ENCODE measurements at regions not wholly inside any gene's neighbourhood (a gene's known extent, or its start where the extent isn't known, plus 50 kb on each side); places are given as distances from the start of the nearest gene placed in this dataset.

GRCh38 chr1:229167318-229167717, 103.6 kb upstream of the RAB4A start:
- H2AFZ ChIP-seq (ENCODE audit: low read depth, low read length) = no peak overlapping the region
- no peak for TF ChIP-seq EP300 (conservative IDR thresholded peaks at IDR 0.05; ENCODE audit: poor library complexity, severe bottlenecking)
- TF ChIP-seq RAD21 (conservative IDR thresholded peaks at IDR 0.05) = no peak
- TF ChIP-seq REST (IDR thresholded peaks at IDR 0.05; ENCODE audit: borderline replicate concordance) = no peak
- no peak for TF ChIP-seq SMC3 (conservative IDR thresholded peaks at IDR 0.05; ENCODE audit: poor library complexity)
- no peak for TF ChIP-seq CTCF (IDR thresholded peaks at IDR 0.05; ENCODE audit: poor library complexity, severe bottlenecking)
- TF ChIP-seq EZH2 (IDR thresholded peaks at IDR 0.05; ENCODE audit: borderline replicate concordance, insufficient read depth, low read length, poor library complexity, severe bottlenecking) = no peak
- no peak for TF ChIP-seq POLR2AphosphoS5 (IDR thresholded peaks at IDR 0.05)
- TF ChIP-seq MXI1 (conservative IDR thresholded peaks at IDR 0.05; ENCODE audit: poor library complexity, severe bottlenecking) = no peak
- TF ChIP-seq TAF1 (IDR thresholded peaks at IDR 0.05; ENCODE audit: low read depth) = no peak
- H3K4me2 ChIP-seq (ENCODE audit: low read length) = no peak overlapping the region
- H3K9me2 ChIP-seq (ENCODE audit: insufficient read depth, low read length) = no peaks in the 10 kb centered on the region
- no peaks in the 10 kb centered on the region for H3K27me3 ChIP-seq (ENCODE audit: insufficient read depth, low read depth, low read length)
- H3K4me3 ChIP-seq (ENCODE audit: low read length) = no peak overlapping the region
- no peak overlapping the region for H3K27ac ChIP-seq (ENCODE audit: low read length)
- no peaks in the 10 kb centered on the region for H3K9me3 ChIP-seq (ENCODE audit: low read length)
- H3F3A ChIP-seq (ENCODE audit: insufficient read depth, low read length, poor library complexity, severe bottlenecking) = no peaks in the 10 kb centered on the region
- H4K20me1 ChIP-seq (ENCODE audit: insufficient read depth) = no peaks in the 10 kb centered on the region
- H3K36me3 ChIP-seq (ENCODE audit: insufficient read depth, low read length) = no peaks in the 10 kb centered on the region
- no peak overlapping the region for H3K9ac ChIP-seq (ENCODE audit: low read length)
- no peaks in the 10 kb centered on the region for H3K79me2 ChIP-seq (replicated peaks; ENCODE audit: insufficient read depth, low read length)

- TF ChIP-seq EP300 (conservative IDR thresholded peaks at IDR 0.05; ENCODE audit: poor library complexity, severe bottlenecking) = no peak
- TF ChIP-seq RAD21 (conservative IDR thresholded peaks at IDR 0.05) = no peak
- TF ChIP-seq SMC3 (conservative IDR thresholded peaks at IDR 0.05; ENCODE audit: poor library complexity) = no peak
- Histone ChIP-seq H2AFZ (ENCODE audit: low read depth, low read length) (no peak overlapping the region), H3K9ac (ENCODE audit: low read length) (no peak overlapping the region), H3K4me3 (ENCODE audit: low read length) (no peak overlapping the region), H3K36me3 (ENCODE audit: insufficient read depth, low read length) (no peaks in the 10 kb centered on the region), H3K4me2 (ENCODE audit: low read length) (no peak overlapping the region), H3F3A (ENCODE audit: insufficient read depth, low read length, poor library complexity, severe bottlenecking) (no peaks in the 10 kb centered on the region), H4K20me1 (ENCODE audit: insufficient read depth) (no peaks in the 10 kb centered on the region), H3K9me2 (ENCODE audit: insufficient read depth, low read length) (no peaks in the 10 kb centered on the region), H3K27ac (ENCODE audit: low read length) (no peak overlapping the region), H3K27me3 (ENCODE audit: insufficient read depth, low read depth, low read length) (no peaks in the 10 kb centered on the region), H3K79me2 (replicated peaks; ENCODE audit: insufficient read depth, low read length) (no peaks in the 10 kb centered on the region), H3K9me3 (ENCODE audit: low read length) (no peaks in the 10 kb centered on the region)
Observed at GRCh38 chr1:229169399-229169798, 101.5 kb upstream of the RAB4A start.

DNA sequence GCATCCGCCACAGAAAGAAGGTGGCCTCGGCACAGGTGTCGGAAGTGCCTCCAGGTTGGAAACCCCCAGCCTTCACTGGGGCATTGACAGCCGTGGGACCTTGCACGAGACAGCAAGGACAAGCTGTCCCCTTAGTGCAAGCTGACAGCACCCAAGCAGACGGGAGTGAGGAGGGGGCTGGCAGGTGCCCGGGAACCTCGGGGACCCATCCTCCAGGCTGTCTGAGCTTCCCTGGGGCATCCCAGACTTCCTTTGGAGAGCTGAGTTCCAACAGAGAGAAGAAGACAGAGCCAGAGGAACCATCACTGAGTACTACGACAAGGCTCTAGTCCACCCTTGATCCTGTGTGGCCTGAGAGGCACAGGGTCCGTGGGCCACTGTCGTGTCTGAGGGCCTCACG, 100.6 kb upstream of the RAB4A start:
- Histone ChIP-seq H3K9ac (ENCODE audit: low read length) (no peak overlapping the region), H3K9me3 (ENCODE audit: low read length) (no peaks in the 10 kb centered on the region), H3F3A (ENCODE audit: insufficient read depth, low read length, poor library complexity, severe bottlenecking) (no peaks in the 10 kb centered on the region), H3K9me2 (ENCODE audit: insufficient read depth, low read length) (no peaks in the 10 kb centered on the region), H4K20me1 (ENCODE audit: insufficient read depth) (no peaks in the 10 kb centered on the region), H3K27me3 (ENCODE audit: insufficient read depth, low read depth, low read length) (no peaks in the 10 kb centered on the region), H3K4me3 (ENCODE audit: low read length) (no peak overlapping the region), H3K36me3 (ENCODE audit: insufficient read depth, low read length) (no peaks in the 10 kb centered on the region), H3K4me2 (ENCODE audit: low read length) (no peak overlapping the region), H2AFZ (ENCODE audit: low read depth, low read length) (no peak overlapping the region), H3K79me2 (replicated peaks; ENCODE audit: insufficient read depth, low read length) (no peaks in the 10 kb centered on the region), H3K27ac (ENCODE audit: low read length) (no peak overlapping the region)
- TF ChIP-seq CTCF (IDR thresholded peaks at IDR 0.05; ENCODE audit: poor library complexity, severe bottlenecking) = no peak
- no peak for TF ChIP-seq RAD21 (conservative IDR thresholded peaks at IDR 0.05)
- TF ChIP-seq SMC3 (conservative IDR thresholded peaks at IDR 0.05; ENCODE audit: poor library complexity) = no peak
